ENCODE measurements at regions not wholly inside any gene's neighbourhood (a gene's known extent, or its start where the extent isn't known, plus 50 kb on each side); places are given as distances from the start of the nearest gene placed in this dataset.

GRCh38 chr21:16420031-16420724, 690.4 kb downstream of the USP25 start:
- TF ChIP-seq, protein P1, sequence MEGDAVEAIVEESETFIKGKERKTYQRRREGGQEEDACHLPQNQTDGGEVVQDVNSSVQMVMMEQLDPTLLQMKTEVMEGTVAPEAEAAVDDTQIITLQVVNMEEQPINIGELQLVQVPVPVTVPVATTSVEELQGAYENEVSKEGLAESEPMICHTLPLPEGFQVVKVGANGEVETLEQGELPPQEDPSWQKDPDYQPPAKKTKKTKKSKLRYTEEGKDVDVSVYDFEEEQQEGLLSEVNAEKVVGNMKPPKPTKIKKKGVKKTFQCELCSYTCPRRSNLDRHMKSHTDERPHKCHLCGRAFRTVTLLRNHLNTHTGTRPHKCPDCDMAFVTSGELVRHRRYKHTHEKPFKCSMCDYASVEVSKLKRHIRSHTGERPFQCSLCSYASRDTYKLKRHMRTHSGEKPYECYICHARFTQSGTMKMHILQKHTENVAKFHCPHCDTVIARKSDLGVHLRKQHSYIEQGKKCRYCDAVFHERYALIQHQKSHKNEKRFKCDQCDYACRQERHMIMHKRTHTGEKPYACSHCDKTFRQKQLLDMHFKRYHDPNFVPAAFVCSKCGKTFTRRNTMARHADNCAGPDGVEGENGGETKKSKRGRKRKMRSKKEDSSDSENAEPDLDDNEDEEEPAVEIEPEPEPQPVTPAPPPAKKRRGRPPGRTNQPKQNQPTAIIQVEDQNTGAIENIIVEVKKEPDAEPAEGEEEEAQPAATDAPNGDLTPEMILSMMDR (IDR thresholded peaks at IDR 0.05; ENCODE audit: low read length, missing control alignments), result no peak
- DNase-seq (ENCODE audit: low read depth), result peak; percentile 80
- H3K4me3 ChIP-seq (replicated peaks; ENCODE audit: low read depth, low read length), result peak overlapping the region; percentile 69

- no peak for DNase-seq (ENCODE audit: low read depth)
- H3K4me3 ChIP-seq (replicated peaks; ENCODE audit: low read depth, low read length), result peak overlapping the region; percentile 69
- TF ChIP-seq, protein P1 (IDR thresholded peaks at IDR 0.05; ENCODE audit: low read length, missing control alignments), result no peak
These were observed 691.2 kb downstream of the USP25 start for GRCh38 chr21:16421007-16421406.

DNA sequence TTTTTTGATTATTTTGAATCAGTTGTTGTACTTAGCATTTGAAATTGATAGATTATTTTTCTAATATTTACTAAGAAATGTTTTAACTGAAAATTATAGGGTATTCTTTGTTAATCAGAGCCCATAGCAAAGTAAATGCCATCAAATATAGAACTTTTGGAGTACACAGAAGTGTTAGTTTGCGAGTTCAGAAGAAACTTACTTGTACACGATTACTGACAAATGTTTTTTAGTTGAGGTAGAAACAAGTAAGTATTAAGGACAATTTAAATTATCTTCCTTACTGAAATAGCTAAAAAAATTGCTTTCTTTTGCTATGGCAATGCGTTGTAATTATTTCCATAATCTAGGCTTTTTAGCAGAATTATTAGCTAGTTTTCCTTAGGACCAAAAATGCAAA, 692.2 kb downstream of the USP25 start:
- TF ChIP-seq, protein P1 (IDR thresholded peaks at IDR 0.05; ENCODE audit: low read length, missing control alignments), result no peak

DNA sequence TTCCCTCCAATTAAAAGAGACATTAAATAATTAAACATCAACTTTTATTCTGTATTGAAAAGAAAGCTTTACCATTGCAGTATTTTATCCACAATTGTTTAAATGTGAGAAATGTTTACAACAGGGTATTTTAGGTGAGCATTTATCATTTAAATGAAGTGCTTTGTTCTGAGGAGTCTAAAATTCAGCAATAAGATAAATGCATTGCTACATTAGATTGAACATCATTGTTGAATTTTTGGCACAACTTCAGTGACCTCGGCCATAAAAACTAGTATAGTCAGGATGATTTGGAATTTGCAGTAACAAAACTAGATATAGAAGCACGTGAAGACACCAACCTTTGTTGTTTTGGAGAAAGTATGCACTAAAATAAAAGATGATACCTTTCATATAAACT, 692.9 kb downstream of the USP25 start:
- peak overlapping the region; percentile 69 for H3K4me3 ChIP-seq (replicated peaks; ENCODE audit: low read depth, low read length)
- TF ChIP-seq, protein P1 (IDR thresholded peaks at IDR 0.05; ENCODE audit: low read length, missing control alignments), result no peak
- peak; percentile 49 for DNase-seq (ENCODE audit: low read depth)

More for the DNA sequence above, 692.2 kb downstream of the USP25 start:
- no peak for DNase-seq (ENCODE audit: low read depth)
- H3K4me3 ChIP-seq (replicated peaks; ENCODE audit: low read depth, low read length), result peak overlapping the region; percentile 69

DNA sequence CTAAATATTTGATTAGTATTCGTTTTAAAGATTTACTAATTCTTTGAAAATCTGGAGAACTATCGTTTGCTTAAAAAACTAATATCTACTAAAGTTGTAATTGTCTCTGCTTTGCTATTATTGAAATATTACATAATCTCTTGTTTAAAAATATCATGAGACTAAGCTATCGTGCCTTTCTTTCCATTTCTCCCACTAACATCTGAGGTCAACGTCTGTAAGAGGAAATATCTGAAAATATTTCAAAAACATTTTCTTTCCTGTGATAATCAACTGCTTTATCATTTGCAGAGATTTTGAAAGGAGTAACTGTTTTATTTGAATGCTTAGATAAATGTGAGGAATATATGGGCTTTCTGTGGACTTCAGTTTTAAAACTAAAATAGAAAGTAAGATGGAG, 694.1 kb downstream of the USP25 start:
- peak overlapping the region; percentile 69 for H3K4me3 ChIP-seq (replicated peaks; ENCODE audit: low read depth, low read length)
- no peak for DNase-seq (ENCODE audit: low read depth)
- TF ChIP-seq, protein P1 (IDR thresholded peaks at IDR 0.05; ENCODE audit: low read length, missing control alignments), result no peak

GRCh38 chr21:16424331-16424751, 694.6 kb downstream of the USP25 start:
- peak; percentile 66 for DNase-seq (ENCODE audit: low read depth)
- peak overlapping the region; percentile 69 for H3K4me3 ChIP-seq (replicated peaks; ENCODE audit: low read depth, low read length)
- TF ChIP-seq, protein P1 (IDR thresholded peaks at IDR 0.05; ENCODE audit: low read length, missing control alignments), result no peak

DNA sequence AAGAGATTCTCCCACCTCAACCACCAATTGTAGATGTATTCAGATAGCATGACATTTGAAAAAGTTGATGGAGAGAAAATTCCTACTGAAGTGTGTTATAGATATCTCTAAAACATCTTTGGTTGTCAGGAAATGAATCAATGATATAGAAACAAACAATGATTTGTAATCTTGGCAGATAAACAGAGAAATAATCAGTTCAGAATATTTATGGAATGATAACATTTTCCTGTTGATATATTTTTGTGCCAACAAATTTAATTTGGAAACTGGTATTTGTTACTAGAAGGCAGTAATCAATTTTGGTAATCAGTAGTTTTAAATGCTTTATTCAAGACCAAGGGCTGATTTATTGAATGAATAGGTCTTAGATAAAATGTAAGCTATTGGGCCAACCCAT, 695.6 kb downstream of the USP25 start:
- H3K4me3 ChIP-seq (replicated peaks; ENCODE audit: low read depth, low read length), result no peak overlapping the region
- TF ChIP-seq, protein P1 (IDR thresholded peaks at IDR 0.05; ENCODE audit: low read length, missing control alignments), result no peak
- no peak for DNase-seq (ENCODE audit: low read depth)

Data from fibroblast of pulmonary artery (primary cell).